HG02870 (cell line): ENCODE measurements at regions not wholly inside any gene's neighbourhood (a gene's known extent, or its start where the extent isn't known, plus 50 kb on each side); places are given as distances from the start of the nearest gene placed in this dataset.
"Not testable (repeated sequence)": the region's sequence is repeated elsewhere in the genome, so short reads cannot be mapped to it uniquely, and the experiment has no call there.

Experiments used
- ATAC-seq: cut with Tn5 transposase; IDR thresholded peaks from one replicate; pipeline ENCODE4 v1.9.1; 2021; ENCODE audit warnings: mild to moderate bottlenecking, moderate library complexity; ENCODE audit not compliant: unreplicated experiment

- ATAC-seq: no peak
Observed at GRCh38 chr19:30066781-30067759, 125.0 kb downstream of the URI1 start.

- not testable (repeated sequence) for ATAC-seq
Observed at GRCh38 chr19:30067956-30068506, 126.0 kb downstream of the URI1 start.

- no peak for ATAC-seq
Observed at GRCh38 chr19:30068528-30069395, 126.7 kb downstream of the URI1 start.

- no peak for ATAC-seq
Observed at GRCh38 chr19:30069535-30070197, 127.6 kb downstream of the URI1 start.

- ATAC-seq: no peak
Observed at GRCh38 chr19:30070198-30070967, 128.3 kb downstream of the URI1 start.

GRCh38 chr19:30070968-30071632, 129.1 kb downstream of the URI1 start:
- ATAC-seq: no peak

GRCh38 chr19:30071871-30072270, 129.8 kb downstream of the URI1 start:
- no peak for ATAC-seq

- no peak for ATAC-seq
Observed at GRCh38 chr19:30073152-30074000, 131.3 kb downstream of the URI1 start.

- no peak for ATAC-seq
Observed at GRCh38 chr19:30074096-30074495, 132.1 kb downstream of the URI1 start.

GRCh38 chr19:30074741-30075715, 133.0 kb downstream of the URI1 start:
- no peak for ATAC-seq

- ATAC-seq: no peak
Observed at GRCh38 chr19:30076101-30076551, 134.1 kb downstream of the URI1 start.

GRCh38 chr19:30076751-30077670, 135.0 kb downstream of the URI1 start:
- ATAC-seq: no peak

GRCh38 chr19:30077851-30078355, 135.9 kb downstream of the URI1 start:
- no peak for ATAC-seq

- ATAC-seq: no peak
Observed at GRCh38 chr19:30078381-30078910, 136.4 kb downstream of the URI1 start.

- ATAC-seq: no peak
Observed at GRCh38 chr19:30079200-30079599, 137.2 kb downstream of the URI1 start.

- no peak for ATAC-seq
Observed at GRCh38 chr19:30082168-30082567, 140.1 kb downstream of the URI1 start.
